ENCODE measurements at regions not wholly inside any gene's neighbourhood (a gene's known extent, or its start where the extent isn't known, plus 50 kb on each side); places are given as distances from the start of the nearest gene placed in this dataset.

GRCh38 chr4:22129454-22130029, 181.0 kb upstream of the KCNIP4 start:
- H3K36me3 ChIP-seq (ENCODE audit: control insufficient read depth, insufficient read depth, low read length), result no peaks in the 10 kb centered on the region
- H3K4me1 ChIP-seq (ENCODE audit: control insufficient read depth, insufficient read depth, low read length), result no peaks in the 10 kb centered on the region
- no peaks in the 10 kb centered on the region for H3K9me3 ChIP-seq (ENCODE audit: control insufficient read depth, low read depth, low read length)
- WGBS (ENCODE audit: insufficient coverage, low lambda C conversion rate), result no CpG with 5 or more reads among the region's 12 CpGs
- H3K27me3 ChIP-seq (ENCODE audit: control insufficient read depth, insufficient read depth, low read length), result no peaks in the 10 kb centered on the region
- no peak overlapping the region for H3K27ac ChIP-seq (ENCODE audit: low read length)
- H3K4me3 ChIP-seq (ENCODE audit: low read length), result no peak overlapping the region
- DNase-seq, result peak in 1 of 2 donors; percentile 12

- Histone ChIP-seq H3K9me3 (ENCODE audit: control insufficient read depth, low read depth, low read length) (peaks cover 4% of the 10 kb centered on the region), H3K36me3 (ENCODE audit: control insufficient read depth, insufficient read depth, low read length) (no peaks in the 10 kb centered on the region), H3K4me3 (ENCODE audit: low read length) (no peak overlapping the region), H3K27me3 (ENCODE audit: control insufficient read depth, insufficient read depth, low read length) (no peaks in the 10 kb centered on the region), H3K27ac (ENCODE audit: low read length) (no peak overlapping the region), H3K4me1 (ENCODE audit: control insufficient read depth, insufficient read depth, low read length) (no peaks in the 10 kb centered on the region)
- no peak for DNase-seq
- no CpG with 5 or more reads among the region's 2 CpGs for WGBS (ENCODE audit: insufficient coverage, low lambda C conversion rate)
Observed at GRCh38 chr4:22122062-22122461, 173.5 kb upstream of the KCNIP4 start.

GRCh38 chr4:22115262-22115661, 166.7 kb upstream of the KCNIP4 start:
- Histone ChIP-seq H3K4me1 (ENCODE audit: control insufficient read depth, insufficient read depth, low read length) (no peaks in the 10 kb centered on the region), H3K27me3 (ENCODE audit: control insufficient read depth, insufficient read depth, low read length) (no peaks in the 10 kb centered on the region)
- WGBS (ENCODE audit: insufficient coverage, low lambda C conversion rate), result 80% methylated on average over 1 of the region's 2 CpGs

GRCh38 chr4:22103768-22104167, 155.2 kb upstream of the KCNIP4 start:
- H3K4me3 ChIP-seq (ENCODE audit: low read length), result no peak overlapping the region
- no peaks in the 10 kb centered on the region for H3K9me3 ChIP-seq (ENCODE audit: control insufficient read depth, low read depth, low read length)
- H3K27me3 ChIP-seq (ENCODE audit: control insufficient read depth, insufficient read depth, low read length), result no peaks in the 10 kb centered on the region
- DNase-seq, result no peak
- 20% methylated on average over 1 of the region's 2 CpGs for WGBS (ENCODE audit: insufficient coverage, low lambda C conversion rate)
- H3K27ac ChIP-seq (ENCODE audit: low read length), result no peak overlapping the region
- no peaks in the 10 kb centered on the region for H3K4me1 ChIP-seq (ENCODE audit: control insufficient read depth, insufficient read depth, low read length)
- H3K36me3 ChIP-seq (ENCODE audit: control insufficient read depth, insufficient read depth, low read length), result no peaks in the 10 kb centered on the region

More at GRCh38 chr4:22115262-22115661, 166.7 kb upstream of the KCNIP4 start:
- DNase-seq, result no peak
- Histone ChIP-seq H3K4me3 (ENCODE audit: low read length) (no peak overlapping the region), H3K36me3 (ENCODE audit: control insufficient read depth, insufficient read depth, low read length) (no peaks in the 10 kb centered on the region), H3K9me3 (ENCODE audit: control insufficient read depth, low read depth, low read length) (no peaks in the 10 kb centered on the region), H3K27ac (ENCODE audit: low read length) (no peak overlapping the region)

- 100% methylated on average over 1 of the region's 2 CpGs for WGBS (ENCODE audit: insufficient coverage, low lambda C conversion rate)
- no peak overlapping the region for H3K27ac ChIP-seq (ENCODE audit: low read length)
- no peak overlapping the region for H3K4me3 ChIP-seq (ENCODE audit: low read length)
- no peaks in the 10 kb centered on the region for H3K36me3 ChIP-seq (ENCODE audit: control insufficient read depth, insufficient read depth, low read length)
- no peaks in the 10 kb centered on the region for H3K9me3 ChIP-seq (ENCODE audit: control insufficient read depth, low read depth, low read length)
- no peaks in the 10 kb centered on the region for H3K4me1 ChIP-seq (ENCODE audit: control insufficient read depth, insufficient read depth, low read length)
- no peak for DNase-seq
- no peaks in the 10 kb centered on the region for H3K27me3 ChIP-seq (ENCODE audit: control insufficient read depth, insufficient read depth, low read length)
Observed at GRCh38 chr4:22099896-22100295, 151.3 kb upstream of the KCNIP4 start.

GRCh38 chr4:22097596-22097995, 149.0 kb upstream of the KCNIP4 start:
- H3K36me3 ChIP-seq (ENCODE audit: control insufficient read depth, insufficient read depth, low read length), result no peaks in the 10 kb centered on the region
- H3K4me1 ChIP-seq (ENCODE audit: control insufficient read depth, insufficient read depth, low read length), result no peaks in the 10 kb centered on the region
- no peak overlapping the region for H3K27ac ChIP-seq (ENCODE audit: low read length)
- H3K9me3 ChIP-seq (ENCODE audit: control insufficient read depth, low read depth, low read length), result no peaks in the 10 kb centered on the region
- no peaks in the 10 kb centered on the region for H3K27me3 ChIP-seq (ENCODE audit: control insufficient read depth, insufficient read depth, low read length)
- H3K4me3 ChIP-seq (ENCODE audit: low read length), result no peak overlapping the region
- WGBS (ENCODE audit: insufficient coverage, low lambda C conversion rate), result 100% methylated on average over 1 of the region's 2 CpGs
- DNase-seq, result no peak

GRCh38 chr4:22094217-22094616, 145.6 kb upstream of the KCNIP4 start:
- H3K36me3 ChIP-seq (ENCODE audit: control insufficient read depth, insufficient read depth, low read length), result no peaks in the 10 kb centered on the region
- no peak overlapping the region for H3K27ac ChIP-seq (ENCODE audit: low read length)
- H3K27me3 ChIP-seq (ENCODE audit: control insufficient read depth, insufficient read depth, low read length), result no peaks in the 10 kb centered on the region
- DNase-seq, result no peak
- no peaks in the 10 kb centered on the region for H3K9me3 ChIP-seq (ENCODE audit: control insufficient read depth, low read depth, low read length)
- no peak overlapping the region for H3K4me3 ChIP-seq (ENCODE audit: low read length)
- H3K4me1 ChIP-seq (ENCODE audit: control insufficient read depth, insufficient read depth, low read length), result no peaks in the 10 kb centered on the region

GRCh38 chr4:22093126-22093525, 144.6 kb upstream of the KCNIP4 start:
- Histone ChIP-seq H3K27ac (ENCODE audit: low read length) (no peak overlapping the region), H3K36me3 (ENCODE audit: control insufficient read depth, insufficient read depth, low read length) (no peaks in the 10 kb centered on the region), H3K27me3 (ENCODE audit: control insufficient read depth, insufficient read depth, low read length) (no peaks in the 10 kb centered on the region), H3K4me3 (ENCODE audit: low read length) (no peak overlapping the region), H3K4me1 (ENCODE audit: control insufficient read depth, insufficient read depth, low read length) (no peaks in the 10 kb centered on the region), H3K9me3 (ENCODE audit: control insufficient read depth, low read depth, low read length) (no peaks in the 10 kb centered on the region)
- 100% methylated on average over 2 of the region's 3 CpGs for WGBS (ENCODE audit: insufficient coverage, low lambda C conversion rate)
- no peak for DNase-seq

GRCh38 chr4:22091906-22092305, 143.3 kb upstream of the KCNIP4 start:
- H3K9me3 ChIP-seq (ENCODE audit: control insufficient read depth, low read depth, low read length), result no peaks in the 10 kb centered on the region
- H3K27me3 ChIP-seq (ENCODE audit: control insufficient read depth, insufficient read depth, low read length), result no peaks in the 10 kb centered on the region
- H3K4me1 ChIP-seq (ENCODE audit: control insufficient read depth, insufficient read depth, low read length), result no peaks in the 10 kb centered on the region
- 93% methylated on average over 2 of the region's 4 CpGs for WGBS (ENCODE audit: insufficient coverage, low lambda C conversion rate)
- no peak for DNase-seq
- no peak overlapping the region for H3K27ac ChIP-seq (ENCODE audit: low read length)
- H3K36me3 ChIP-seq (ENCODE audit: control insufficient read depth, insufficient read depth, low read length), result no peaks in the 10 kb centered on the region
- H3K4me3 ChIP-seq (ENCODE audit: low read length), result no peak overlapping the region

GRCh38 chr4:22091352-22091717, 142.8 kb upstream of the KCNIP4 start:
- H3K36me3 ChIP-seq (ENCODE audit: control insufficient read depth, insufficient read depth, low read length), result no peaks in the 10 kb centered on the region
- H3K4me3 ChIP-seq (ENCODE audit: low read length), result no peak overlapping the region
- DNase-seq, result no peak
- H3K27ac ChIP-seq (ENCODE audit: low read length), result no peak overlapping the region
- no peaks in the 10 kb centered on the region for H3K4me1 ChIP-seq (ENCODE audit: control insufficient read depth, insufficient read depth, low read length)
- no peaks in the 10 kb centered on the region for H3K27me3 ChIP-seq (ENCODE audit: control insufficient read depth, insufficient read depth, low read length)
- H3K9me3 ChIP-seq (ENCODE audit: control insufficient read depth, low read depth, low read length), result no peaks in the 10 kb centered on the region

GRCh38 chr4:22090661-22091351, 142.2 kb upstream of the KCNIP4 start:
- Histone ChIP-seq H3K36me3 (ENCODE audit: control insufficient read depth, insufficient read depth, low read length) (no peaks in the 10 kb centered on the region), H3K27me3 (ENCODE audit: control insufficient read depth, insufficient read depth, low read length) (no peaks in the 10 kb centered on the region), H3K9me3 (ENCODE audit: control insufficient read depth, low read depth, low read length) (no peaks in the 10 kb centered on the region), H3K4me1 (ENCODE audit: control insufficient read depth, insufficient read depth, low read length) (no peaks in the 10 kb centered on the region), H3K27ac (ENCODE audit: low read length) (no peak overlapping the region), H3K4me3 (ENCODE audit: low read length) (no peak overlapping the region)
- 80% methylated on average over 1 of the region's 6 CpGs for WGBS (ENCODE audit: insufficient coverage, low lambda C conversion rate)
- DNase-seq, result no peak
